ENCODE measurements at regions not wholly inside any gene's neighbourhood (a gene's known extent, or its start where the extent isn't known, plus 50 kb on each side); places are given as distances from the start of the nearest gene placed in this dataset.

DNA sequence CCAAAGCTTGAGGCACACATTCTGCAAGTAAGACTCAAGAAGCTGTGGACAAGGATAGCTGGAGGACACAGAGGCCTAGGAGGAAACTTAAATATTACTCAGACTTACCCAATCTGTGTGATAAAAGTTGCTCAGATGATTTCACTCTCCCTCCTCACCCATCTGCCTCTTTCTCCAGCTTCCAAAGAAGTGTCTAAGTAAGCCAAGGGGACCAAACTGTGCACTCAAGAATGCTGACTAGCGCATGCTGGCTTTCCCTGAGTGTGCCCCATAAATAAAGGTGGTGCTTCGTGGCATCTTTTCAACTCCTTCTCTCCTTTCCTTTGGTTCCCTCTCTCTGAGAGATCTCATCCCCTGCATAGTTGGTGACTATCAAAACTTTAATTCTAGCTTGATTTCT, 211.0 kb upstream of the LMCD1 start:
- Histone ChIP-seq H4K20me1 (ENCODE audit: control insufficient read depth, extremely low read depth, insufficient read depth, low read length) (no peaks in the 10 kb centered on the region), H2AFZ (ENCODE audit: low read length) (no peak overlapping the region), H3K9me3 (ENCODE audit: control insufficient read depth, insufficient read depth, low read depth, low read length) (no peaks in the 10 kb centered on the region), H3K4me2 (ENCODE audit: extremely low read depth, insufficient read depth, low read length) (no peak overlapping the region), H3K9ac (ENCODE audit: insufficient read depth, low read length) (no peak overlapping the region), H3K4me3 (replicated peaks in 1 of 4; ENCODE audit: control extremely low read depth in 1 of 4, insufficient read depth in 1 of 4, low read depth in 3 of 4, low read length in 4 of 4) (no peak overlapping the region), H3K27me3 (ENCODE audit: control insufficient read depth, insufficient read depth, low read length) (no peaks in the 10 kb centered on the region), H3K27ac (ENCODE audit: insufficient read depth, low read length) (no peak overlapping the region), H3K4me1 (ENCODE audit: control insufficient read depth, extremely low read depth, insufficient read depth, low read length) (no peaks in the 10 kb centered on the region), H3K36me3 (ENCODE audit: control insufficient read depth, insufficient read depth, low read length) (no peaks in the 10 kb centered on the region), H3K79me2 (ENCODE audit: control insufficient read depth, insufficient read depth, low read length) (no peaks in the 10 kb centered on the region)
- TF ChIP-seq, protein P1, sequence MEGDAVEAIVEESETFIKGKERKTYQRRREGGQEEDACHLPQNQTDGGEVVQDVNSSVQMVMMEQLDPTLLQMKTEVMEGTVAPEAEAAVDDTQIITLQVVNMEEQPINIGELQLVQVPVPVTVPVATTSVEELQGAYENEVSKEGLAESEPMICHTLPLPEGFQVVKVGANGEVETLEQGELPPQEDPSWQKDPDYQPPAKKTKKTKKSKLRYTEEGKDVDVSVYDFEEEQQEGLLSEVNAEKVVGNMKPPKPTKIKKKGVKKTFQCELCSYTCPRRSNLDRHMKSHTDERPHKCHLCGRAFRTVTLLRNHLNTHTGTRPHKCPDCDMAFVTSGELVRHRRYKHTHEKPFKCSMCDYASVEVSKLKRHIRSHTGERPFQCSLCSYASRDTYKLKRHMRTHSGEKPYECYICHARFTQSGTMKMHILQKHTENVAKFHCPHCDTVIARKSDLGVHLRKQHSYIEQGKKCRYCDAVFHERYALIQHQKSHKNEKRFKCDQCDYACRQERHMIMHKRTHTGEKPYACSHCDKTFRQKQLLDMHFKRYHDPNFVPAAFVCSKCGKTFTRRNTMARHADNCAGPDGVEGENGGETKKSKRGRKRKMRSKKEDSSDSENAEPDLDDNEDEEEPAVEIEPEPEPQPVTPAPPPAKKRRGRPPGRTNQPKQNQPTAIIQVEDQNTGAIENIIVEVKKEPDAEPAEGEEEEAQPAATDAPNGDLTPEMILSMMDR (conservative IDR thresholded peaks at IDR 0.05 in 1 of 2, IDR thresholded peaks at IDR 0.05 in 1 of 2; ENCODE audit: low read depth in 1 of 2, low read length in 2 of 2) = no peak
- TF ChIP-seq EZH2 (IDR thresholded peaks at IDR 0.05; ENCODE audit: low read length, missing control alignments) = no peak
- no peak for DNase-seq (ENCODE audit: low read depth in 2 of 2)

DNA sequence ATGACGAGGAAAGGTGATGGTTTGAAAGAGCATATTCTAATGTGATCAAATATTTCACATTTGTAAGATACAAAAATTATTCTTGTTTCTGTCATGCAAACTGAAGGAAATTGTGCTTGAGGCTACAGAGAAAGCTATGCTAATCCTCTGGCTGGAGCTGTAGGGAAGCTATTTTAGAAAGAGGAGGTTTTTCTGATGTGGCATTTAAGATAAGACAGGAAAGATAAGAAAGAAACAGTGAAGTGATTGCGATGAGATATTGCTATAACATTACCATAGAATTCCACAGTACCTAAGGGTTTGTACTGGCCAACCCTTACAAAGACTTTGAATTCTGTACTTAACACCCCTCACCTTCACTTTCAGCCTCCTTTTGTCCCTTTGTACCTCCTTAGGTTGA, 205.2 kb upstream of the LMCD1 start:
- Histone ChIP-seq H3K27ac (ENCODE audit: insufficient read depth, low read length) (no peak overlapping the region), H3K36me3 (ENCODE audit: control insufficient read depth, insufficient read depth, low read length) (no peaks in the 10 kb centered on the region), H4K20me1 (ENCODE audit: control insufficient read depth, extremely low read depth, insufficient read depth, low read length) (no peaks in the 10 kb centered on the region), H3K4me2 (ENCODE audit: extremely low read depth, insufficient read depth, low read length) (no peak overlapping the region), H3K4me3 (replicated peaks in 1 of 4; ENCODE audit: control extremely low read depth in 1 of 4, insufficient read depth in 1 of 4, low read depth in 3 of 4, low read length in 4 of 4) (no peak overlapping the region), H3K4me1 (ENCODE audit: control insufficient read depth, extremely low read depth, insufficient read depth, low read length) (no peaks in the 10 kb centered on the region), H3K9me3 (ENCODE audit: control insufficient read depth, insufficient read depth, low read depth, low read length) (no peaks in the 10 kb centered on the region), H3K27me3 (ENCODE audit: control insufficient read depth, insufficient read depth, low read length) (no peaks in the 10 kb centered on the region), H3K79me2 (ENCODE audit: control insufficient read depth, insufficient read depth, low read length) (no peaks in the 10 kb centered on the region), H2AFZ (ENCODE audit: low read length) (no peak overlapping the region), H3K9ac (ENCODE audit: insufficient read depth, low read length) (no peak overlapping the region)
- TF ChIP-seq EZH2 (IDR thresholded peaks at IDR 0.05; ENCODE audit: low read length, missing control alignments) = no peak
- TF ChIP-seq, protein P1 (conservative IDR thresholded peaks at IDR 0.05 in 1 of 2, IDR thresholded peaks at IDR 0.05 in 1 of 2; ENCODE audit: low read depth in 1 of 2, low read length in 2 of 2) = no peak
- DNase-seq (ENCODE audit: low read depth in 2 of 2) = no peak

DNA sequence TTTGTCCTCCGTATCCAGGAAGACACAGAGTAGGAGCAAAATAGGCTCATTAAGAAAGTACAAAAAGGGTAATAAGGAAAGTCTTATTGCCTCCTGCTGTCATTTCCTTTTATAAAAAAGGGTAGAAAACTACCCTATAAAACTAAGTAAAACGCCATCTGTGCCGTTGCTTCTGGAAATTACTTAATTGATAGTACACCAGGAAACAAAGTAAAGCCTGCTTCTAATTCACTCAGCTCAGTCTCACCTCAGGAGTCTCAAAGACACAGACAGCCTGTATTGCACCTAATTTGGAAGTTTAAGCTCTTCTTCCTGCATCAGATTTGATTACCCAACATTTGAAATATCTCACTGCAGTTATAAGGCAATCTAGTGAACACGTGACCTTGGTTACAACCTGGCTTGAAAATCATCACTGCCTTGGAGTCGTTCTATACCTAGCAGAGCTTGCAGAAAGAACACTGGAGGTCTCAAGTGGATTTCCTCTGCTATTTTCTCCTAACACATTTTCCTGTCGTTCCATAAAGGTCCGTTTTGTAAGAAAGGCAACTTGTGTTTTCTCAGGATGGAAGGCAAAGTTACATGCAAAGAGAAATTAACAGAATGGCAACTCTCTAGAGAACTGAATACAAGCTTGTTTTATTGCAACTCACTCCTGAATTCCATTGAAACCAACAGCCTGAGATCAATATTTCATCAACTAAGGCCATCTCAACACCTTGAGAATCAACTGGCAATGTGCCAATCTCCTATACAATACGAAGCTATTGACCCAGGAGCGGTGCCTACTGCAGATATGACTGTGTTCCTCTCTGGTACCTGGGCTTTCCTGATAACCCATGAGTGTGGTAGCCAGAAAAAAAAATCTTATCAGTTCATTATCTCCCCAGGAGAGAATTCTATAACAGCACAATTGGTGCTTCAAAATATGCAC, 203.3 kb upstream of the LMCD1 start:
- no peak overlapping the region for H3K4me2 ChIP-seq (ENCODE audit: extremely low read depth, insufficient read depth, low read length)
- H3K9ac ChIP-seq (ENCODE audit: insufficient read depth, low read length) = no peak overlapping the region
- no peaks in the 10 kb centered on the region for H3K9me3 ChIP-seq (ENCODE audit: control insufficient read depth, insufficient read depth, low read depth, low read length)
- no peak overlapping the region for H3K4me3 ChIP-seq (replicated peaks in 1 of 4; ENCODE audit: control extremely low read depth in 1 of 4, insufficient read depth in 1 of 4, low read depth in 3 of 4, low read length in 4 of 4)
- no peak overlapping the region for H2AFZ ChIP-seq (ENCODE audit: low read length)
- H3K4me1 ChIP-seq (ENCODE audit: control insufficient read depth, extremely low read depth, insufficient read depth, low read length) = no peaks in the 10 kb centered on the region
- H3K36me3 ChIP-seq (ENCODE audit: control insufficient read depth, insufficient read depth, low read length) = no peaks in the 10 kb centered on the region
- H3K27me3 ChIP-seq (ENCODE audit: control insufficient read depth, insufficient read depth, low read length) = no peaks in the 10 kb centered on the region
- H3K79me2 ChIP-seq (ENCODE audit: control insufficient read depth, insufficient read depth, low read length) = no peaks in the 10 kb centered on the region
- no peaks in the 10 kb centered on the region for H4K20me1 ChIP-seq (ENCODE audit: control insufficient read depth, extremely low read depth, insufficient read depth, low read length)
- TF ChIP-seq, protein P1 (conservative IDR thresholded peaks at IDR 0.05 in 1 of 2, IDR thresholded peaks at IDR 0.05 in 1 of 2; ENCODE audit: low read depth in 1 of 2, low read length in 2 of 2) = no peak
- no peak for TF ChIP-seq EZH2 (IDR thresholded peaks at IDR 0.05; ENCODE audit: low read length, missing control alignments)
- H3K27ac ChIP-seq (ENCODE audit: insufficient read depth, low read length) = no peak overlapping the region
- DNase-seq (ENCODE audit: low read depth in 2 of 2) = no peak
